Suppressor macrophage treated with lipopolysaccharide for 1 hour (primary cell): ENCODE measurements at regions not wholly inside any gene's neighbourhood (a gene's known extent, or its start where the extent isn't known, plus 50 kb on each side); places are given as distances from the start of the nearest gene placed in this dataset.
"Not testable (repeated sequence)": the region's sequence is repeated elsewhere in the genome, so short reads cannot be mapped to it uniquely, and the experiment has no call there.

Source experiments
- DNase-seq, 3 donors: peaks; one replicate each; pipeline ENCODE4 v3.0.0-alpha.2; 2020 to 2022

DNA sequence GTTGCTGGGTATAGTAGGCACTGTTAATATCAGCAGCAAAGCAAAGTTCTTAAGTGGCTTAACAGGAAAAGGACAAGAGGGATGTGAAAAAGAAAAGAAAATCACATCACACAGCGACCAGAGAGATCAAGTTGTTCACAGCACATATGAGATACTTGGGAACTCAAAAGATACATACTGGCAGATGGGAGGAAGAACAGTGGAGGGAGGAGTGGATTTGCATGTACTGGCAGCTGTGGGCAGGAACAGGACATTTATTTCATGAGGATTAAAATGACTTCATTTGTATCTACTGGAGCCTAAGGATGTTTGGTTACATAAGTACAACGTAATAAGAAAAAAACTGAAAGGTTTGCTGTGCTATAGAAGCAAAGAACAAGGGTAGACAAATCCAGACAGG is 136.5 kb upstream of the IFNG-AS1 start:
- no peak for DNase-seq

DNA sequence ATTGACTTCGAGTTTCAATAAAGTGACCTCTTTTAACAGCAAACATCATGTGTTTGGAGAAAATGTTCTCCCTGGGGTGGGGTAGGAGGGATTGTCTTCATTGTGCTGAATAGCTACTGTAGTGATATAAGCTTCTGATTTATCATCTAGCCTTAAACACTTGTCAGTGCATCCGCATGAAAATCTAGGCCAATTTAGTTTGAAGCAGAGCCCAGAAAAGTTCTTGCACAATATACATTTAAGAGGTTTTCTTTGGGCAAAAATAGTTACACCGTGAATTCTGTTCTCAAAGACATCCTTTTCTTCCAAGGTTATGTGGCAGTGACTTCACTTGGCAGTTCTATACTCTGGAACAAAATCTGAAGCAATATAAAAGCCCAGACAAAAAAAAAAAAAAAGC is 136.0 kb upstream of the IFNG-AS1 start:
- DNase-seq: no peak

DNA sequence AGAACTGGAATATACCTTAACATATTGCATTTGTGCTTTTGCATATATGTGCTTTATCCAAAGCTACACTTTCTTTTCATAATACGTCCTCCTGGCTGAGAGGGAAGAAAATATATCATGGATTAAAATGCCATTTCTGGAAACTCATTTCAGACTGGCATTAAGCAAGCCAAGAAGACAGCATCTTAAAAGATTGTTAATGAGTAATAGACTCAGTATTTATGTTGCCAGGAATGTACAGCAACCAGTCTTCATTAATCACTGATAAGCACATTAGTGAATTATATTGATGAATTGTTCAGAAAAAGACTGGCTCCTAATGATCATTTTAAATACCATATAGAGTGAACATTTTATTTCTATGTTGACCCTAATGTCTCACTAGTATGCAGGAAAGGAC is 134.9 kb upstream of the IFNG-AS1 start:
- DNase-seq: no peak

DNA sequence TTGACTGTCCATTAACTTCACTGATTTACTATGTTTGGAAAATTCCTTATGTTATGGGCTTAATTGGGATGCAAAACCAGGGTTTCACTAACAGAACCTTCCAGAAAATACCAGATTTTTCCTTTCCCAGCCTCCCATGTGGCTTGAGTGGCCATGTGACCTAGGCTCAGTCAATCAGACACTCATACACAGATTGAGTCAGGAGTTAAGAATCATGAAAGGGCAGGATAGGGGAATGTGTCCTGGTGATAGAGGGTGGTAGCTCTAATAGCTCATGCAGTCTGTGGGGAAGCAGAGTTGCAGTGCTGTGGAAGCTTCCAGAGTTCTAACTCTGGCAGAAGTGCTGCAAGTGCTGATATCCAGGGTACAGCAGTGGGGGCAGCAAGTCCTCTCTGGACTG is 134.1 kb upstream of the IFNG-AS1 start:
- no peak for DNase-seq

- no peak for DNase-seq
These were observed 118.0 kb upstream of the IFNG-AS1 start for GRCh38 chr12:67871231-67871630.

GRCh38 chr12:67873355-67873754 is 115.9 kb upstream of the IFNG-AS1 start:
- DNase-seq: no peak

GRCh38 chr12:67876305-67876915 is 112.8 kb upstream of the IFNG-AS1 start:
- no peak for DNase-seq

DNA sequence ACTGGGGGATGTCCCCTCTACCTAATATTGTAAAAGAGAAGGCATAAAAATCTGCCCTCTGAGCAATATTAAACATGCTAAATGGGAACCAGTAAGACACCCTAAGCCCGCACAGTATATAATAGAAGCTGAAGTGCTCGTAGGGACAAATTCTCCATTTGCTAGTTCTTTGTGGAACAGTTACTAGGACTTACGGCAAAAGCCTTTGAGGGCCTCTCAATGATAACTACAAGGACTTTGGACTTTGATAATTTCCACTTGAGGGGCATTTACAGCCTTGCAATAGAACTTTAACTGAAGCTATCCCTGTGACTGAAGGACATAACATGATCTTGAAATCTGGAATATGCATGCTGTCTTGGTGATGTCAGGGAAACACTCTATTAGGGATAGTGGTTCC is 111.5 kb upstream of the IFNG-AS1 start:
- no peak for DNase-seq

DNA sequence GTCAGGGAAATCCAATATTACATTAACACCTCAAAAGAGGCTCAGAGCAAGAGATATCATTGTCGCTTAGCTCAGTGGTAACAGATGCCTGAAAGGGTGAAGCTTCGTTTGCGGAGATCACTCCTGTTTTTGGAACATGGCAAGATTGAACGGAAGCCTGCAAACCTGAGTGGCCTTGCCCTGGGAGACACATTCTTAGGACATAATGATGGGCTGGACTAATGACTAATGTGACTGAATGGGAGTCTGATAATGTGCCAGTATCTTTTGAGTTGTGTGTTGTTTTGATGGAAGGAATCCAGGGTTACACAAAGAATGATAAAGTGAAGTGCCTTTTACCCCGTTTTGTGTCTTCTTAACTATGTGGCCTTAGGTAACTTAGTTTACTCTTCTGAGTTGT is 109.3 kb upstream of the IFNG-AS1 start:
- DNase-seq: no peak

GRCh38 chr12:67881565-67881964 is 107.7 kb upstream of the IFNG-AS1 start:
- no peak for DNase-seq

- DNase-seq: no peak
These were observed 104.7 kb upstream of the IFNG-AS1 start for GRCh38 chr12:67884596-67884995.

GRCh38 chr12:67885375-67886169 is 103.7 kb upstream of the IFNG-AS1 start:
- DNase-seq: no peak

GRCh38 chr12:67887065-67887464 is 102.2 kb upstream of the IFNG-AS1 start:
- no peak for DNase-seq

DNA sequence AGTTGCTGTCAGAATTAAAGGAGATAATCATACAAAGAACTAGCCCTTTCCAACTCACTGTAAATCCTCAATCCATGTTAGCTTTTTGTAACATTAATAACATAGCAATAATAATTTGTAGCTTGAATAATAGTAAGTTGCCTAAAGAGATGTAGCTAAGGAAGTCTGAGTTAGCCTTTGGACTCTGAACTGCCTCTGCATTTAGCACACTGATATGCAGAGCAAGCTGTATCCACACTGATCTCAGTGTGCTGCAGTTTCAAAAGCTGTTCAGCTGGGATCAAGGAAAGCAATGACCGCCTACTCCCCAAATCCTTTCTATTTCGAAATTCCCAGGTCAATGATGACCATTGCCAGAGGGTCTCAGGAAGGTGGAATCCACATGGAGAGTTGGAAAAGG is 99.3 kb upstream of the IFNG-AS1 start:
- no peak for DNase-seq

GRCh38 chr12:67890726-67891258 is 98.5 kb upstream of the IFNG-AS1 start:
- DNase-seq: no peak

DNA sequence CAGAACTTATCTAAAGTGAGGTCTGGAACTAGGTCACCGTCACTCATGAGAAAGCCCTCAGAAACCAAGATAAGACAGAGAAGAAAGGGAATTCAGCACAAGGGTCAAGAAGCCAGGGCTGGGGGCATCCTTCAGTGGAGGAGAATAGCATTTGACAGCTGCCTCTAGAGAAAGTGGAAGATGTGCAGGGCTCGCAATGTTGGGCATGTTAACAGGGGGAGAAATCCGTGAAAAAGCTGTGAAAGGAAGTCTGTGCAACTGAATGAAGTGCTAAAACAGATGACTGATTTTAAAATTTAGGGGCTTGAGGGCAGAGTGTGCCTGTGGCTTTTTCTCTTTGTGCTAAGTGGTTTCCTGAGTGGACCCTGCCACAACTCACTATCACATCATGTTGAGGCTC is 97.7 kb upstream of the IFNG-AS1 start:
- DNase-seq: no peak

GRCh38 chr12:67892259-67893021 is 96.8 kb upstream of the IFNG-AS1 start:
- DNase-seq: no peak

- no peak for DNase-seq
These were observed 96.1 kb upstream of the IFNG-AS1 start for GRCh38 chr12:67893022-67893580.

DNA sequence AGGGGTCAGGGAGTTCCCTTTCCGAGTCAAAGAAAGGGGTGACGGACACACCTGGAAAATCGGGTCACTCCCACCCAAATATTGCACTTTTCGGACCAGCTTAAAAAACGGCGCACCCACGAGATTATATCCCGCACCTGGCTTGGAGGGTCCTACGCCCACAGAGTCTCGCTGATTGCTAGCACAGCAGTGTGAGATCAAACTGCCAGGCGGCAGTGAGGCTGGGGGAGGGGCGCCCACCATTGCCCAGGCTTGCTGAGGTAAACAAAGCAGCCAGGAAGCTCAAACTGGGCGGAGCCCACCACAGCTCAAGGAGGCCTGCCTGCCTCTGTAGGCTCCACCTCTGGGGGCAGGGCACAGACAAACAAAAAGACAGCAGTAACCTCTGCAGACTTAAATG is 88.8 kb upstream of the IFNG-AS1 start:
- not testable (repeated sequence) for DNase-seq

- no peak for DNase-seq
These were observed 80.1 kb upstream of the IFNG-AS1 start for GRCh38 chr12:67909091-67909531.

DNA sequence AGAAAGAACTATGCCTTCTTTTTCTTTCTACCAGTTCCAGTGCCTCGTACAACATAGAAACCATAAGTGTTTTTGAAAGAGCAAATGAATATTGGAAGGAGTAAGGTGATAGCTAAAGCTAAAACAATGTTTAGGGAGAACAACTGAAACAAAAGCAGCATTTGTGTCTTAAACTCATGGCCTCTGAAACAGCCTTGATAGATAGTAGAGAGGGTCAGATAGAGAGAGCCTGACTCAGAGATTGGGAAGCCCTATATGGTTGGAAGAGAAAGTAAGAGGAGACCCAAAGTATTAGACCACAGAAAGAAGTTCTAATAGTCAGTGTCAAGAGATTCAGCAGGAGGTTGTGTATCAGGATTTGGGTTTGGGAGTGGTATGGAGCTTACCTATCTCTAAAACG is 79.6 kb upstream of the IFNG-AS1 start:
- DNase-seq: no peak

DNA sequence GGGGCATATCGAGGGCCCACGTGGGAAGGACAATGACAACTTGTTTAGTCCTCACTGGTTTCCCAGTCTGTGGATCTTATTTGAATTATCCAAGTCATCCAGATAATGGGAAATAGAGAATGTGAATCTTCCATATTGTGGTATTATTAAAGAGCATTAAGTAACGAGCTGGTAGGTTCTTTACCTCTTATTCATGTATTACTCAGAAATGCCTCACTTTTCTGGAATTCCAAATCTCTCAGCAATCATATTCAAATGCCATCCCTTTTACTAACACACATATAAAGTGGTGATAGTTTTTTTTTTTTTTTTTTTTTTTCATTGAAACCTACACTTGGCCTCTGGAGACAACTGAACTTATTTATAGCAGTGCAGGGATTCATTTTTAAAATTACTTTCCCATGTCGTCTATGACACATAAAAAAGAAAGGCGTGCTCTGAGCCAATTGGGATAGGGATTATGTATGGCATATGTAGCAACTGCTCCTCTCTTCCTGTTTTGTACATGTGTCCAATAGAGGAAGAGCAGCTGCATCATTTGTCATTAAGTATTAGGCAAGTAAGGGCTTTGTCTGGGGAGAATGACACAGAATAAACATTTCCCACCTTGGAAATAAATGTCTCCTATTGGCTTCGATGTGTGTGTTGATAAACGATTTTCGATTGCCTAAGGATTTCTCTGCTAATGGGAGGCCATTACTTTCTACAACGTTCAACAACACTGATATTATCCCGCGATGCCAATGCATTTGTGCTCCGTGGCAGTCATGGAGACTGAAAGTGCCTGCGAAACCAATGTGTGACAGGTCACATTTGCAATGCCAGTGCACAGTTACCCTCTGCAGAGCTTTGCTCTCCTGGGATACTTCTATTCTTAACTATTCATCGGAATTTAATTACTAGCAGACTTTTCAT is 78.6 kb upstream of the IFNG-AS1 start:
- DNase-seq: peak in 2 of 3 donors; percentile 19 to 24
